ENCODE measurements at regions not wholly inside any gene's neighbourhood (a gene's known extent, or its start where the extent isn't known, plus 50 kb on each side); places are given as distances from the start of the nearest gene placed in this dataset.

- H3K4me3 ChIP-seq (ENCODE audit: low read length) = no peak overlapping the region
- H3K36me3 ChIP-seq (ENCODE audit: control insufficient read depth, insufficient read depth, low read length) = no peaks in the 10 kb centered on the region
- H3K4me1 ChIP-seq (ENCODE audit: control insufficient read depth, insufficient read depth, low read length) = no peaks in the 10 kb centered on the region
- WGBS (ENCODE audit: insufficient coverage) = 46% methylated on average over 3 of the region's 5 CpGs
- DNase-seq = no peak
- H3K27me3 ChIP-seq (ENCODE audit: control insufficient read depth, insufficient read depth, low read length) = no peaks in the 10 kb centered on the region
- H3K27ac ChIP-seq (ENCODE audit: low read length) = no peak overlapping the region
- H3K9me3 ChIP-seq (replicated peaks; ENCODE audit: control insufficient read depth, low read depth, low read length) = no peaks in the 10 kb centered on the region
Observed at GRCh38 chr18:68121308-68121707, 593.6 kb downstream of the TMX3 start.

- no peaks in the 10 kb centered on the region for H3K36me3 ChIP-seq (ENCODE audit: control insufficient read depth, insufficient read depth, low read length)
- no peaks in the 10 kb centered on the region for H3K27me3 ChIP-seq (ENCODE audit: control insufficient read depth, insufficient read depth, low read length)
- no peak overlapping the region for H3K4me3 ChIP-seq (ENCODE audit: low read length)
- no peaks in the 10 kb centered on the region for H3K4me1 ChIP-seq (ENCODE audit: control insufficient read depth, insufficient read depth, low read length)
- H3K9me3 ChIP-seq (replicated peaks; ENCODE audit: control insufficient read depth, low read depth, low read length) = no peaks in the 10 kb centered on the region
- WGBS (ENCODE audit: insufficient coverage) = 100% methylated on average over 1 of the region's 2 CpGs
- DNase-seq = no peak
- H3K27ac ChIP-seq (ENCODE audit: low read length) = no peak overlapping the region
Observed at GRCh38 chr18:68114989-68115388, 598.5 kb upstream of the DSEL start.

- Histone ChIP-seq H3K27ac (ENCODE audit: low read length) (no peak overlapping the region), H3K27me3 (ENCODE audit: control insufficient read depth, insufficient read depth, low read length) (no peaks in the 10 kb centered on the region), H3K4me3 (ENCODE audit: low read length) (no peak overlapping the region), H3K4me1 (ENCODE audit: control insufficient read depth, insufficient read depth, low read length) (no peaks in the 10 kb centered on the region), H3K9me3 (replicated peaks; ENCODE audit: control insufficient read depth, low read depth, low read length) (no peaks in the 10 kb centered on the region), H3K36me3 (ENCODE audit: control insufficient read depth, insufficient read depth, low read length) (no peaks in the 10 kb centered on the region)
- 100% methylated on average over 4 of the region's 4 CpGs for WGBS (ENCODE audit: insufficient coverage)
- no peak for DNase-seq
Observed at GRCh38 chr18:68104036-68104435, 587.5 kb upstream of the DSEL start.

GRCh38 chr18:68103561-68103960, 587.0 kb upstream of the DSEL start:
- Histone ChIP-seq H3K9me3 (replicated peaks; ENCODE audit: control insufficient read depth, low read depth, low read length) (no peaks in the 10 kb centered on the region), H3K36me3 (ENCODE audit: control insufficient read depth, insufficient read depth, low read length) (no peaks in the 10 kb centered on the region), H3K4me3 (ENCODE audit: low read length) (no peak overlapping the region), H3K4me1 (ENCODE audit: control insufficient read depth, insufficient read depth, low read length) (no peaks in the 10 kb centered on the region), H3K27ac (ENCODE audit: low read length) (no peak overlapping the region), H3K27me3 (ENCODE audit: control insufficient read depth, insufficient read depth, low read length) (no peaks in the 10 kb centered on the region)
- DNase-seq = no peak
- no CpG with 5 or more reads among the region's 2 CpGs for WGBS (ENCODE audit: insufficient coverage)

- Histone ChIP-seq H3K4me1 (ENCODE audit: control insufficient read depth, insufficient read depth, low read length) (no peaks in the 10 kb centered on the region), H3K27me3 (ENCODE audit: control insufficient read depth, insufficient read depth, low read length) (no peaks in the 10 kb centered on the region), H3K4me3 (ENCODE audit: low read length) (no peak overlapping the region), H3K9me3 (replicated peaks; ENCODE audit: control insufficient read depth, low read depth, low read length) (no peaks in the 10 kb centered on the region), H3K36me3 (ENCODE audit: control insufficient read depth, insufficient read depth, low read length) (no peaks in the 10 kb centered on the region), H3K27ac (ENCODE audit: low read length) (no peak overlapping the region)
- DNase-seq = no peak
- WGBS (ENCODE audit: insufficient coverage) = no CpG with 5 or more reads among the region's 4 CpGs
Observed at GRCh38 chr18:68102117-68102516, 585.6 kb upstream of the DSEL start.

- Histone ChIP-seq H3K27me3 (ENCODE audit: control insufficient read depth, insufficient read depth, low read length) (no peaks in the 10 kb centered on the region), H3K36me3 (ENCODE audit: control insufficient read depth, insufficient read depth, low read length) (no peaks in the 10 kb centered on the region), H3K27ac (ENCODE audit: low read length) (no peak overlapping the region), H3K9me3 (replicated peaks; ENCODE audit: control insufficient read depth, low read depth, low read length) (no peaks in the 10 kb centered on the region), H3K4me1 (ENCODE audit: control insufficient read depth, insufficient read depth, low read length) (no peaks in the 10 kb centered on the region), H3K4me3 (ENCODE audit: low read length) (no peak overlapping the region)
- DNase-seq = no peak
- no CpG with 5 or more reads among the region's 3 CpGs for WGBS (ENCODE audit: insufficient coverage)
Observed at GRCh38 chr18:68098655-68099054, 582.1 kb upstream of the DSEL start.

GRCh38 chr18:68086481-68086880, 570.0 kb upstream of the DSEL start:
- Histone ChIP-seq H3K4me1 (ENCODE audit: control insufficient read depth, insufficient read depth, low read length) (no peaks in the 10 kb centered on the region), H3K4me3 (ENCODE audit: low read length) (no peak overlapping the region), H3K27ac (ENCODE audit: low read length) (no peak overlapping the region), H3K27me3 (ENCODE audit: control insufficient read depth, insufficient read depth, low read length) (no peaks in the 10 kb centered on the region), H3K9me3 (replicated peaks; ENCODE audit: control insufficient read depth, low read depth, low read length) (no peaks in the 10 kb centered on the region), H3K36me3 (ENCODE audit: control insufficient read depth, insufficient read depth, low read length) (no peaks in the 10 kb centered on the region)
- WGBS (ENCODE audit: insufficient coverage) = no CpG with 5 or more reads among the region's 1 CpG
- DNase-seq = no peak

- no peak for DNase-seq
- Histone ChIP-seq H3K27ac (ENCODE audit: low read length) (no peak overlapping the region), H3K36me3 (ENCODE audit: control insufficient read depth, insufficient read depth, low read length) (no peaks in the 10 kb centered on the region), H3K27me3 (ENCODE audit: control insufficient read depth, insufficient read depth, low read length) (no peaks in the 10 kb centered on the region), H3K4me3 (ENCODE audit: low read length) (no peak overlapping the region), H3K4me1 (ENCODE audit: control insufficient read depth, insufficient read depth, low read length) (no peaks in the 10 kb centered on the region), H3K9me3 (replicated peaks; ENCODE audit: control insufficient read depth, low read depth, low read length) (no peaks in the 10 kb centered on the region)
- no CpG with 5 or more reads among the region's 2 CpGs for WGBS (ENCODE audit: insufficient coverage)
Observed at GRCh38 chr18:68085251-68085650, 568.7 kb upstream of the DSEL start.

- Histone ChIP-seq H3K27me3 (ENCODE audit: control insufficient read depth, insufficient read depth, low read length) (no peaks in the 10 kb centered on the region), H3K9me3 (replicated peaks; ENCODE audit: control insufficient read depth, low read depth, low read length) (no peaks in the 10 kb centered on the region), H3K4me1 (ENCODE audit: control insufficient read depth, insufficient read depth, low read length) (no peaks in the 10 kb centered on the region), H3K27ac (ENCODE audit: low read length) (no peak overlapping the region), H3K36me3 (ENCODE audit: control insufficient read depth, insufficient read depth, low read length) (no peaks in the 10 kb centered on the region), H3K4me3 (ENCODE audit: low read length) (no peak overlapping the region)
- no CpG with 5 or more reads among the region's 3 CpGs for WGBS (ENCODE audit: insufficient coverage)
- DNase-seq = no peak
Observed at GRCh38 chr18:68083776-68084175, 567.3 kb upstream of the DSEL start.

GRCh38 chr18:68083131-68083530, 566.6 kb upstream of the DSEL start:
- H3K36me3 ChIP-seq (ENCODE audit: control insufficient read depth, insufficient read depth, low read length) = no peaks in the 10 kb centered on the region
- H3K4me3 ChIP-seq (ENCODE audit: low read length) = no peak overlapping the region
- H3K27me3 ChIP-seq (ENCODE audit: control insufficient read depth, insufficient read depth, low read length) = no peaks in the 10 kb centered on the region
- DNase-seq = no peak
- no peaks in the 10 kb centered on the region for H3K9me3 ChIP-seq (replicated peaks; ENCODE audit: control insufficient read depth, low read depth, low read length)
- H3K27ac ChIP-seq (ENCODE audit: low read length) = no peak overlapping the region
- no peaks in the 10 kb centered on the region for H3K4me1 ChIP-seq (ENCODE audit: control insufficient read depth, insufficient read depth, low read length)
- no CpG with 5 or more reads among the region's 4 CpGs for WGBS (ENCODE audit: insufficient coverage)

GRCh38 chr18:68072744-68073143, 556.2 kb upstream of the DSEL start:
- Histone ChIP-seq H3K36me3 (ENCODE audit: control insufficient read depth, insufficient read depth, low read length) (no peaks in the 10 kb centered on the region), H3K27ac (ENCODE audit: low read length) (no peak overlapping the region), H3K27me3 (ENCODE audit: control insufficient read depth, insufficient read depth, low read length) (no peaks in the 10 kb centered on the region), H3K4me1 (ENCODE audit: control insufficient read depth, insufficient read depth, low read length) (no peaks in the 10 kb centered on the region), H3K9me3 (replicated peaks; ENCODE audit: control insufficient read depth, low read depth, low read length) (no peaks in the 10 kb centered on the region), H3K4me3 (ENCODE audit: low read length) (no peak overlapping the region)
- 96% methylated on average over 5 of the region's 7 CpGs for WGBS (ENCODE audit: insufficient coverage)
- DNase-seq = no peak

Measured in muscle of leg (tissue), 3 donors.